Epithelial cell of proximal tubule (primary cell): ENCODE measurements at regions not wholly inside any gene's neighbourhood (a gene's known extent, or its start where the extent isn't known, plus 50 kb on each side); places are given as distances from the start of the nearest gene placed in this dataset.

ENCODE experiments used
- DNase-seq: peaks from one replicate; pipeline ENCODE4 v3.0.0-alpha.2; 2011; ENCODE audit warnings: low read depth
- H3K4me3 ChIP-seq: 2 replicates; pipeline ENCODE4 v1.5.1; 2011; ENCODE audit warnings: low read depth, mild to moderate bottlenecking, low read length
- TF ChIP-seq, protein P1 (sequence below): conservative IDR thresholded peaks from 2 replicates; pipeline ENCODE4 v1.5.1; 2012; ENCODE audit warnings: low read depth, mild to moderate bottlenecking, low read length

DNA sequence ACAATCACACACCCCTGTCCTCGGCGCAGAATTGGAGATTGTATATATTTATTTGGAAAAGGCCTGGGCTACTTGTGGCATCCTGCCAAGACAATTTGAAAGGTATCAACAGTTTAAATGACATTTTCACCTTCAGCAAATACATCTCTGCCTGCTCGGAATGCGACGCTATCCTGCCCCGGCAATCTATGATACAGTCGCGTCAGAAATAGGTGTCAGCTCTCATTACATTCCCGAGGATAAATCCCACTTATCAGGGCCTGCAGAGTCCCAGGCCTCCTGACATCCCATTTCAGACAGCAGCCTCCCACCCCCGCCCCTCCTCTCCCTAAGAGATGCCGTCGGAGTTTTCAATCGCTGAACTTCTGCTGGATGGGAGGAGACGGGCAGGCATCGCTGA is 114.7 kb downstream of the BRD1 start:
- TF ChIP-seq, protein P1, sequence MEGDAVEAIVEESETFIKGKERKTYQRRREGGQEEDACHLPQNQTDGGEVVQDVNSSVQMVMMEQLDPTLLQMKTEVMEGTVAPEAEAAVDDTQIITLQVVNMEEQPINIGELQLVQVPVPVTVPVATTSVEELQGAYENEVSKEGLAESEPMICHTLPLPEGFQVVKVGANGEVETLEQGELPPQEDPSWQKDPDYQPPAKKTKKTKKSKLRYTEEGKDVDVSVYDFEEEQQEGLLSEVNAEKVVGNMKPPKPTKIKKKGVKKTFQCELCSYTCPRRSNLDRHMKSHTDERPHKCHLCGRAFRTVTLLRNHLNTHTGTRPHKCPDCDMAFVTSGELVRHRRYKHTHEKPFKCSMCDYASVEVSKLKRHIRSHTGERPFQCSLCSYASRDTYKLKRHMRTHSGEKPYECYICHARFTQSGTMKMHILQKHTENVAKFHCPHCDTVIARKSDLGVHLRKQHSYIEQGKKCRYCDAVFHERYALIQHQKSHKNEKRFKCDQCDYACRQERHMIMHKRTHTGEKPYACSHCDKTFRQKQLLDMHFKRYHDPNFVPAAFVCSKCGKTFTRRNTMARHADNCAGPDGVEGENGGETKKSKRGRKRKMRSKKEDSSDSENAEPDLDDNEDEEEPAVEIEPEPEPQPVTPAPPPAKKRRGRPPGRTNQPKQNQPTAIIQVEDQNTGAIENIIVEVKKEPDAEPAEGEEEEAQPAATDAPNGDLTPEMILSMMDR: no peak
- no peak overlapping the region for H3K4me3 ChIP-seq
- DNase-seq: no peak

DNA sequence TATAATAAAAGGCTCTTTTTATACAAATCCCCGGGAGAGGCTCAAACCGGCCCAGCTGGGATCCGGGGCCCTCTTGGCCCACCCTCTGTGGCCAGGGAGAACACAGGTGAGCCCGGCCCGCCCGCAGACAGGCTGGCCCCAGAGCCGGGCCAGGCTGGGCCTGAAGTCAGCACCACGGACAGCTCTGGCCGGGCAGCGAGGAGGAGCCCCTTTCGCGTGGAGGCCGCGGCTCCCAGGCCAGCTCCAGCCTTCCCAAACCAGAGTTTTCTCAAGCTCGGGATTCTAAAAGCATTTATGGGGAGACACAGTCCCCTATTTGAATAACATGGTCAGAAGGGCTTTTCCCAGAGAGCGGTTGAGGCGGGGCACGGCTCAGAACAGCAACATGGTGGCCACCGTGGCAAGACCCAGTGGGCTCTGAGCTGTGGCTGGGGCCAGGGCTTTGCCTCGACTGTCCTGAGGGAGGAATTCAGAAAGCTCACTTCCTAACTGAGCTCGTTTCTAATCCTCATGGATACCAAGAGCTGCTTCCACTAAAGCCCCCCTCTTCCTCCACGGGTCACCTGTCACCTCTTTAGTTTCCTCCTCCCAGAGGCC is 115.4 kb downstream of the BRD1 start:
- TF ChIP-seq, protein P1: no peak
- no peak overlapping the region for H3K4me3 ChIP-seq
- DNase-seq: no peak

DNA sequence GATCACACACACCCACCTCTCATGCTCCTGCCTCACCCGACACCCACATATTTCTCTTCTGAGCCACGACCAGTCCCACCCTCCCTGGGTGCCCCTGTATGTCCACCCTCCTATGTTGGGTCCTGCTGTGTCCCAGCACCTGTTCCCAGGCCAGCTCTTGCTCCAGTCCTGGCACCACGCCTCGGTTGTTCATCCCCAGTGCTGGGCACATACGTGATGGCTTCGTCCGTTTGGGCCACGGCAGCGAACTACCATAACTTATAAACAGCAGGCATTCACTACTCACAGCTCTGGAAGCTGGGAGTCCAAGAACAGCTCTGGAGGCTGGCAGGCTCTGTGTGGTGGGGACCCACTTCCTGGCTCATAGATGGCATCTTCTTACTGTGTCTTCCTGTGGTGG is 116.9 kb downstream of the BRD1 start:
- no peak for DNase-seq
- TF ChIP-seq, protein P1: no peak
- no peak overlapping the region for H3K4me3 ChIP-seq

DNA sequence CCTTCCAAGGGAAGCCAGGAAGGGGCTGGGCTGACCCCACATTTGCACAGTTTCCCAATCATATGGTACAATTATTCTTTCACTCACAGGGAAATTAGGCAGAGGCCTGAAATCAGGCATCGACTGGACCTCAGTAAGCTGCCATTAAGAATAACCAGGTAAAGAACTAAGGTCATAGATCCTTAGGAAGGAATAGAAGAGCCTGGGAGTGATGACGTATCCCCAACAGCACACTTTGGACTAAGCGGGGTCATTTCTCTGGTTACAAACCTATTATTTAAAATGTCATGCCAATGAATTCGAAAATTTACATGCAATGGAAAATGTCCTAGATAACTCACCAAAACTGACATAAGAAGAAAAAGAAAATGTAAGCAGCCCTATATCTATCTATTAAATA is 118.2 kb downstream of the BRD1 start:
- TF ChIP-seq, protein P1: no peak
- DNase-seq: no peak
- no peak overlapping the region for H3K4me3 ChIP-seq

DNA sequence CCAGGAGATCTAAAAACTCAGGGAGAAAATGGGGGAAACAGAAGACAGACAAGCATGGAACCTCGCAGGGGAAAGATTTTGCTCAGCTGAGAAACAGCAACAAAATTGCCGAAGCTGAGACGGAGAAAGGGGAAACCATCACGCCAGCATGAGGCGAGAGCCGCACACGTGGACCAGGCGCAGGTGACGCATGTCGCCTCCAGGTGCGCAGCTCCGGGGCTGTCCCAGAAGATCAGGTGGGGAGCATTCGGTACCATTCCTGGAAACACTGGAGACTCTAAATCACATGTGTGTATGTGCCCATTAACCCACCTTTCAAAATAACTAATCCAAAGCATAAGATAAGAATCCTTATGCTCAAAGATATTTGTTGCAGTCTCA is 121.7 kb downstream of the BRD1 start:
- DNase-seq: no peak
- TF ChIP-seq, protein P1: no peak
- no peak overlapping the region for H3K4me3 ChIP-seq

DNA sequence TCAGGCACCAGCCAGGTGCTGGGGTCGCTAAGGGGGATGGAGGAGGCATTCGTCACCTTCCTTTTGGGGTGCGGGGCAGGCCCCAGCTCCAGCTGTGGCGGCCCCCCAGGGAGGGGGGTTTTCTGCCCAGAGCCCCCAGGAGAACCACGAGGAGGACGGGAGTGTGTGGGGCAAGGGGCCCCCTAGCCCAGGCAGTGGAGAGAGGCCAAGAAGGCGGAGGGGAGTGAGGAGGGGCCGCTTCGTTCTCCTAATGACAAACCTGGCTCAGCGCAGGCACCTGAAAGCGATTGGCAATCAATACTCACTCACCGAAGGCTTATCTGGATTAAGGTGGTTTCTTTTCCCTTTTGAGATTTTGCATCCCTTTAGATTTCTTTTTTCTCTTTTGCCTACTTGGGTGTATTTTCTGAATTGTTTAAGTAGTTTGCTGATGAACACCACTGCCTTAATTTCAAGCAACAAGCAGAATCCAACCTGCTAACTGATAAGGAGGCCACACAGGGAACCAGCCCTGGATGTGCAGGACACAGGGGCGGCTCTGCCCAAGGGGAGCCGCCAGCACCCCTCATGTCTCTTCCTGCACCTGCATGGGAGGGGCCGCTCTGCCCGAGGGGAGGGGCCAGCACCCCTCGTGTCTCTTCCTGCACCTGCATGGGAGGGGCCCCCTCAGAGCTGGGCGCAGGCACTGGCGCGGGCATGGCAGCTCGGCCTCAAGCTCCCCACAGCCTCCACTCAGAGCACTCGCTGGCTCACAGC is 122.3 kb downstream of the BRD1 start:
- no peak for DNase-seq
- H3K4me3 ChIP-seq: no peak overlapping the region
- TF ChIP-seq, protein P1: no peak
